NCI-H2171 (cell line): ENCODE measurements at regions not wholly inside any gene's neighbourhood (a gene's known extent, or its start where the extent isn't known, plus 50 kb on each side); places are given as distances from the start of the nearest gene placed in this dataset.

Source experiments
- DNase-seq: peaks from one replicate; lab custom pipeline; 2025; lab: John Stamatoyannopoulos, UW

- DNase-seq: no peak
Observed at GRCh38 chr1:228849011-228849541, 113.8 kb downstream of the RHOU start.

GRCh38 chr1:228850141-228851100, 115.1 kb downstream of the RHOU start:
- DNase-seq: no peak

DNA sequence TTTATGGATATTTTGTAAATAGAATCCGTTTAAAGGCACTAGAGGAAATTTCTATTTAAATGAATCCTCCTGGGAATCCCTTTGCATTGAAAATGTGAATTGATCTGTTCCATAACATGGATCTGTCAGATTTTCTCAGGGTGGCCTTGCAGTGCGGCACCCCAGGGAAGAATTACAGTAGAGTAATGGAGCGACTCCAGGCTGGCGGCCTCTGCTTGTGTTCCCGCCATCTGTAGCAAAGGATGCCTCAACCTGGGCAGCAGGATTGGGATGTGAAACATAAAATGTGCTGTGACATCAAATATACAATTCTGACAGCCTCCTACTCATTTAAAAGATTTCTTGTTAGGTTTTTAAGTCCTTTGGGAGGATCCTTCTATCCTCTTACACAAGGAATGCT, 115.9 kb downstream of the RHOU start:
- DNase-seq: no peak

- DNase-seq: no peak
Observed at GRCh38 chr1:228851618-228852017, 116.3 kb downstream of the RHOU start.

DNA sequence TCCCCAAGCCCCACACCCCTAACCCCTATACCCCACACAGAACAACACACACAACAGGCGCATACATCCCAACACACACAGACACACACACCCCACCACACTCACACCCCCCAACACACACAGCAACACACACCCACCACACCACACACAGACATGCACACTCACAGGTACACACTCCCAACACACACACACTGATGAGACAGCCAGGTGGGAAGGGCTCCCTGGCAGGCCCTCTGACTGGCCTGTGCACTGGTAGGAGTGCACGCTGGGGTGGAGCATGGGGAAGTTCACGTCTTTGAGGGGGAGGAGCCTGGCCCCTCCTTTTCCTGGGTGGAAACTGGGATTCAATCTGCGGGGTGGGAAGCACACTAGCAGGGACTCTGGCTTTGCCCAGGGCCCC, 116.7 kb downstream of the RHOU start:
- DNase-seq: no peak

DNA sequence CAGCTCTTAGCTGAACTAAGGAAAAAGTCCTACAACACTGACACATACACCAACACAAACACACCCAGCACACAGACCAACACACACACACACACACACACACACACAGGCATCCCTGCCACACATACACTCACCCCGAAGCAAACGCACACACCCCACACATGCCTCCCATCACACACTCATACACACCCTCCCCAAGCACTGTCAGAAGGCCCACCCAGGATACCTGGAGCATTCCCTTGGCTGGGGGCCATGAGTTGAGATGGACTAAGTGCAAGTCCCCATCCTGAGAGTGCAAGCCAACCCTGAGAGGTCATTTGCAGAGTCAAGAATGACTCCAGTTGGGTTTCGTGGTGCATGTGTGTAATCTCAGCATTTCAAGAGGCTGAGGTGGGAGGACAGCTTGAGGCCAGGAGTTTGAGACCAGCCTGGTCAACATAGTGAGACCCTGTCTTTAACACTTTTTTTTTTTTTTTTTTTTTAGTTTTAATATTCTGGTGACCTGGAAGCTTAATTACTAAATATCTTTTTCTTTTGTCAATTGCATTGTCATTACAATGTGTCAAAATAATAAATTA, 117.3 kb downstream of the RHOU start:
- no peak for DNase-seq

- no peak for DNase-seq
Observed at GRCh38 chr1:228853191-228853590, 117.9 kb downstream of the RHOU start.

- no peak for DNase-seq
Observed at GRCh38 chr1:228853637-228854036, 118.4 kb downstream of the RHOU start.

DNA sequence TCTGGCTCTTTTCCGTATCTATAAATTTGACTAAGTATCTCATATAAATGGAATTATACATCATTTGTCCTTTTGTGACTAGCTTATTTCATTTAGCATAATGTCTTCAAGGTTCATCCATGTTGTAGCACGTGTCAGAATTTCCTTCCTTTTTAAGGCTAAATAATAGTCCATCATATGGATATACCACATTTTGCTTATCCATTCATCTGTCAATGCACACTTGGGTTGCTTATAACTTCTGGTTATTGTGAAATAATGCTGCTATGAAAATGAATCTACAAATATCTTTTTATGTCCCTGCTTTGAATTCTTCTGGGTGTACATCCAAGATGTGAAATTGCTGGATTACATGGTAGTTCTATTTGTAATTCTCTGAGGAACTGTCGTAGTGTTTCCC, 119.6 kb downstream of the RHOU start:
- no peak for DNase-seq

- DNase-seq: no peak
Observed at GRCh38 chr1:228857611-228858010, 122.3 kb downstream of the RHOU start.

DNA sequence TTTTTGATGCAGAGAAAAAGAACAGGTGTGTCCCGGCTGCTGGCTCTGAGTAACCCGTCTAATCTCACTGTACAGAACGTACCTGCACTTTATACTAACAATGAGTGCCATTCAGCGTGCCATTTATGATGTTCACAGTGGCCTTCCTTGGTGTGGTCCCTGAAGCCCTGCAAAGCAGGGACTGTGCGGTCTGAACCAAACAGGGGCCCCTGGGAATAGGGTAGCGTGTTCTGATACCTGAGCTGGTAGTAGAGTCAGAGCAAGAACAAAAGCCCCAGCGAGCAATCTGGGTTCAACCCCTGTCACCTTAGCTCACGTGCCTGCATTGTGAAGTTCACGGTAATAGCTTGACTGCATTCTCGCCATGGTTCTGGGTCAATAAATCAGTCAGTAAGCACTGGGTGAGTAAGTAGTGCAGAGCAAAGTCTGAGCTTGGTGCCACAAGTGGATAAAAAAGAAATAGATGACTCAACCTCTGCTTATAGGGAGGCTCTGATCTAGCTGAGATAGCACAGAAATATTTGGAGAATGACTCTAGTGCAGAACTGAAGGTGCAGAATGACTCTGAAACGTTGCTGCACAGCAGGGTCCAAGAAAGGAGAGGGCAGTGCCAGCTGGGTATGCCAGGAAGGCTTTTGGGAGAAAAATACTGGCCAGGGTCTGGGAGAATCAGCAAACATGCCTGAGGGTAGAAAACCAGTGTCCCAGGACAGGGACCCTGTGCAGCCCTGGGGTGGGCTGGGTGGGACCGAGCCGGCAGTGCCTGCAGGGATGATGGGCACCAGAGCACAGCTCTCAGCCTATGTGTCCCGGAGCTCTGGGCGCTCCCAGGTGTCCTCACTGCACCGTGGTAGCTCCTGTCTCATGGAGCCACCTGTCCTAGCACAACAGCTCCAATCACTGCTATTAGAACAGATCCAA, 125.9 kb downstream of the RHOU start:
- no peak for DNase-seq

DNA sequence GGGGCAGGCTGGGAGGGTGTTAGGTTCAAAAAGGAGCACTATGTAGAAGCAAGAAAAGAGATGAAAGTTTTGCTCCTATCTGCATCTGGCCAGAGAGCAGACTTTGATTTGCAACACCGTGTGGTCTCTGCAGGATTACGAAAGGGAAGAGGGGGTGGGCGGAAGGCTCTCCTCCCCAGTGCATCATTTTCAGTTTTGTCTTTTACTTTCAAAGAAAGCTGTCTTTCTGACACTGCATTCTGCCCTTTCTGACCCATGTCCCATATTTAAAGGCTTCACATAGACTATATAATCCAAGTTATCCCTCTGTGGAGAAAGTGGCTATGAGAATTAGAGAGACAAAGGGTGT, 126.5 kb downstream of the RHOU start:
- DNase-seq: no peak

GRCh38 chr1:228862542-228863505, 127.5 kb downstream of the RHOU start:
- no peak for DNase-seq

DNA sequence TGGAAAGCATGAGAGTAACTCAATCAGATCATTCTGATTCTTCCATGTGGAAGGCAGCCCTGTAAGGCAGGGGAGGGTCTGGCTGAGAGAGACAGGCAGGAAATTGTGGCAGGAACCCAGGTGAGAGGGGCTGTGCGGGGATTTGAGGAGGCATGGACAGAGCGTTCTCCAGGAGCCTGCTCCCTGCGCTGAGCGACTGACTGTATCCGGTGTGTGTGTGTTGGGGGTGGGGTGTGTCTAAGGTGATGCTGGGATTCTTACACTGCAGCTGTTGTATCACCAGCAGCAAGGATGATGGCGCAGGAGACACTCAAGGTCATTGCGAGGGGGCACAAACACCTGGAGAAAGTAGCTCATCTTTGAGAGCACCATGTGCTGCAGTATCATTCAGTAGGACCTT, 128.5 kb downstream of the RHOU start:
- DNase-seq: no peak

- DNase-seq: no peak
Observed at GRCh38 chr1:228865627-228866330, 130.5 kb downstream of the RHOU start.

GRCh38 chr1:228866468-228866867, 131.2 kb downstream of the RHOU start:
- no peak for DNase-seq

- peak; percentile 31 for DNase-seq
Observed at GRCh38 chr1:228867108-228867950, 132.1 kb downstream of the RHOU start.

DNA sequence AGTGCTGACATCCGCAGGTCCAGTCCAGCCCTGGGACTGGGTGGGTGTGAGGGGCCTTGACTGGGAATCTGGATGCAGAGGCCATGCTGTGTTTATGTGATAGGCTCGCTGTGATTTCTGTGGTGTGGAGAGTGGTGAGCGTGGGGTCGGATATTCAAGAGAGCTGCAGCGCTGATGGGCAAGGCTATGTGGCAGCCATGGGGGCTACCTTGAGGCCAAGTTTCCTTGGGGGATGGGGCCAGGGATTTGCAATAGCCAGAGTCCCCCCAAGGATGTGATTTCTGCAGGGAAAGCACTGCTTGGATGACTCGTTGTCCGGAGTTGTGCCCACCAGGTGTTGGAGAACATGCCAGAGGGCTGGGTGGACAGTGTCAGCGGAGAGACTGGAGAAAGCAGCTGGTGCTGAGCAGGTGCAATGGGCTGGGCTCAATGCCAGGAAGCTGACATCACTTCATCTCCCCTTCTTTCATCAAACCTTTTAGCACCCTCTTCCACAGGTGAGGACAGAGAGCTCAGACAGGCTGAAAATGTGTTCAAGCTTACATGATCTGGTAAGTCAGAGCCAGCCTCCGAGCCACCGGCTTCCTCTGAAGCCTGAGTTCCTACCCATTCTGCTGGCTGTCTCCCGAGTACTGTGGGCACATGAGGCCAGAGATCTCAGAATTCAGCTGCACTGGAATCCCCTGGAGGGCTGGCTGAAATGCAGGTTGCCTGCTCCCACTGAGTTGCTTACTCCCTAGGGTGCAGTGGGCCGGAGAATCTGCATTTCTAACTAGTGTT, 132.9 kb downstream of the RHOU start:
- peak; percentile 80 for DNase-seq

GRCh38 chr1:228868731-228869024, 133.4 kb downstream of the RHOU start:
- DNase-seq: no peak
